OCI-LY3 (cell line): ENCODE measurements at regions not wholly inside any gene's neighbourhood (a gene's known extent, or its start where the extent isn't known, plus 50 kb on each side); places are given as distances from the start of the nearest gene placed in this dataset.
"Not testable (repeated sequence)": the region's sequence is repeated elsewhere in the genome, so short reads cannot be mapped to it uniquely, and the experiment has no call there.

Experiments
- H2AFZ ChIP-seq: fragments of 200-600, 300-600 bp; shearing (Covaris generic); 2 replicates; pipeline ENCODE4 v1.6.0; 2014; ENCODE audit warnings: antibody characterized with exemption, low read depth, low read length
- H3K27ac ChIP-seq: fragments of 200-600, 300-600 bp; sonication (generic); 2 replicates; pipeline ENCODE4 v1.5.1; 2014; ENCODE audit warnings: mild to moderate bottlenecking, low read length, moderate library complexity, mixed read lengths
- H3K27me3 ChIP-seq: fragments of 200-600, 300-600 bp; sonication (generic); 2 replicates; pipeline ENCODE4 v1.6.1; 2014; ENCODE audit warnings: low read depth, low read length, mixed read lengths
- H3K36me3 ChIP-seq: fragments of 200-600, 300-600 bp; sonication (generic); replicated peaks from 2 replicates; pipeline ENCODE3; 2014; ENCODE audit warnings: low read depth, low read length, mixed read lengths
- H3K4me1 ChIP-seq: fragments of 300-600, 200-600 bp; sonication (generic); 2 replicates; pipeline ENCODE4 v1.6.1; 2014; ENCODE audit warnings: low read length, mixed read lengths
- H3K4me2 ChIP-seq: fragments of 200-600, 300-600 bp; sonication (generic); 2 replicates; pipeline ENCODE4 v1.6.1; 2014; ENCODE audit warnings: low read length, mixed read lengths
- H3K4me3 ChIP-seq: fragments of 300-600, 200-600 bp; sonication (generic); 2 replicates; pipeline ENCODE4 v1.5.1; 2014; ENCODE audit warnings: antibody characterized with exemption, mild to moderate bottlenecking, low read length, moderate library complexity
- H3K79me2 ChIP-seq: fragments of 300-600, 200-600 bp; shearing (Covaris generic); 2 replicates; pipeline ENCODE4 v1.6.1; 2014; ENCODE audit warnings: mild to moderate bottlenecking, low read length, mixed read lengths
- H3K9ac ChIP-seq: fragments of 300-600, 200-600 bp; shearing (Covaris generic); 2 replicates; pipeline ENCODE4 v1.6.0; 2014; ENCODE audit warnings: mild to moderate bottlenecking, low read length, moderate library complexity
- H3K9me3 ChIP-seq: fragments of 200-600, 300-600 bp; shearing (Covaris generic); 2 replicates; pipeline ENCODE4 v1.6.1; 2014; ENCODE audit warnings: low read length, mixed read lengths; ENCODE audit not compliant: insufficient read depth
- H4K20me1 ChIP-seq: fragments of 200-600, 300-600 bp; sonication (generic); 2 replicates; pipeline ENCODE4 v1.6.1; 2016; ENCODE audit warnings: low read length, mixed read lengths; ENCODE audit not compliant: insufficient read depth
- CTCF ChIP-seq: fragments of 200-600, 300-600 bp; sonication (generic); IDR thresholded peaks from 2 replicates; pipeline ENCODE4 v1.5.1; 2014; ENCODE audit warnings: antibody characterized with exemption, low read length, low read depth
- EZH2phosphoT487 ChIP-seq: fragments of 200-600 bp; shearing (Covaris generic); IDR thresholded peaks from 2 replicates; pipeline ENCODE4 v1.6.1; 2018; ENCODE audit warnings: antibody characterized with exemption, mixed run types, low read depth

GRCh38 chr6:82795940-82796339, 269.7 kb downstream of the UBE3D start:
- Histone ChIP-seq H2AFZ (no peak overlapping the region), H3K27ac (no peak overlapping the region), H3K36me3 (no peaks in the 10 kb centered on the region), H3K4me1 (no peaks in the 10 kb centered on the region), H3K27me3 (no peaks in the 10 kb centered on the region), H3K4me2 (no peak overlapping the region), H4K20me1 (no peaks in the 10 kb centered on the region), H3K79me2 (no peaks in the 10 kb centered on the region), H3K9me3 (no peaks in the 10 kb centered on the region), H3K4me3 (no peak overlapping the region), H3K9ac (no peak overlapping the region)
- no peak for TF ChIP-seq CTCF
- no peak for TF ChIP-seq EZH2phosphoT487

- Histone ChIP-seq H3K4me2 (no peak overlapping the region), H3K4me1 (no peaks in the 10 kb centered on the region), H3K27me3 (no peaks in the 10 kb centered on the region), H3K4me3 (no peak overlapping the region), H2AFZ (no peak overlapping the region), H3K27ac (no peak overlapping the region), H4K20me1 (no peaks in the 10 kb centered on the region), H3K36me3 (no peaks in the 10 kb centered on the region), H3K79me2 (no peaks in the 10 kb centered on the region), H3K9ac (no peak overlapping the region), H3K9me3 (no peaks in the 10 kb centered on the region)
- TF ChIP-seq EZH2phosphoT487 (no peak), CTCF (no peak)
Observed at GRCh38 chr6:82801083-82801482, 264.6 kb downstream of the UBE3D start.

- not testable (repeated sequence) for H3K36me3 ChIP-seq, H3K9ac ChIP-seq, H3K4me1 ChIP-seq, H4K20me1 ChIP-seq, H3K79me2 ChIP-seq, H2AFZ ChIP-seq, H3K4me2 ChIP-seq, H3K27ac ChIP-seq, H3K27me3 ChIP-seq, H3K4me3 ChIP-seq, H3K9me3 ChIP-seq
Observed at GRCh38 chr6:82816243-82816642, 249.4 kb downstream of the UBE3D start.

GRCh38 chr6:82818727-82819126, 246.9 kb downstream of the UBE3D start:
- no peaks in the 10 kb centered on the region for H3K36me3 ChIP-seq
- no peak overlapping the region for H3K9ac ChIP-seq
- H3K9me3 ChIP-seq = no peaks in the 10 kb centered on the region
- no peak overlapping the region for H3K4me2 ChIP-seq
- H2AFZ ChIP-seq = no peak overlapping the region
- no peak overlapping the region for H3K27ac ChIP-seq
- no peak overlapping the region for H3K4me3 ChIP-seq
- no peak for TF ChIP-seq CTCF
- no peak for TF ChIP-seq EZH2phosphoT487
- H3K4me1 ChIP-seq = no peaks in the 10 kb centered on the region
- H3K27me3 ChIP-seq = no peaks in the 10 kb centered on the region
- no peaks in the 10 kb centered on the region for H3K79me2 ChIP-seq
- H4K20me1 ChIP-seq = no peaks in the 10 kb centered on the region

- no peaks in the 10 kb centered on the region for H3K27me3 ChIP-seq
Observed at GRCh38 chr6:82823361-82823760, 242.3 kb downstream of the UBE3D start.

More at GRCh38 chr6:82823361-82823760, 242.3 kb downstream of the UBE3D start:
- no peaks in the 10 kb centered on the region for H3K9me3 ChIP-seq
- H2AFZ ChIP-seq = no peak overlapping the region
- no peak overlapping the region for H3K4me3 ChIP-seq
- H3K36me3 ChIP-seq = no peaks in the 10 kb centered on the region
- TF ChIP-seq EZH2phosphoT487 = no peak
- no peak overlapping the region for H3K4me2 ChIP-seq
- no peak overlapping the region for H3K27ac ChIP-seq
- H3K4me1 ChIP-seq = no peaks in the 10 kb centered on the region
- H4K20me1 ChIP-seq = no peaks in the 10 kb centered on the region
- H3K79me2 ChIP-seq = no peaks in the 10 kb centered on the region
- no peak overlapping the region for H3K9ac ChIP-seq
